Heart left ventricle (tissue), 13 donors: ENCODE measurements at regions not wholly inside any gene's neighbourhood (a gene's known extent, or its start where the extent isn't known, plus 50 kb on each side); places are given as distances from the start of the nearest gene placed in this dataset.

Experiments
- CTCF ChIP-seq, 12 donors: fragments of 200-600 bp; sonication (generic) in 4 of 12; IDR thresholded peaks; one replicate each; pipeline versions ENCODE4 v1.5.0 to v1.8.0; 2018 to 2022; ENCODE audit warnings: antibody characterized with exemption in 12 of 12, mild to moderate bottlenecking in 5 of 12
- POLR2A ChIP-seq, 2 donors: fragments of 450-650 bp; IDR thresholded peaks; one replicate each; pipeline ENCODE4 v1.6.1; 2017; ENCODE audit warnings: antibody characterized with exemption in 2 of 2, mild to moderate bottlenecking in 2 of 2, moderate library complexity in 2 of 2
- donor health status: ischemic (EF 13 %, LVEDD 7.1; RV severe dilation, severe dysfunction).
- donor health status: DM: no; HTN: yes; CAD: no.
- donor health status: DM: no; HTN: no; CAD: no.
- donor health status: ischemic (EF 25% LVEDD 6.9; RV normal size, moderate dysfunction).
- donor health status: ischemic (EF 25% LVEDD 5.7; RV mildly dilated, moderate dysfunction).
- donor health status: ischemic (EF 35%, LVEDD 5.7; RV mildly dilated, moderate dysfunction).
- donor health status: nonischemic (EF 11% LVEDD 7.7; RV severe dilation, severe dysfunction).
- donor health status: DM: yes; HTN: yes; CAD: no.
- donor health status: PGD.
- donor health status: ischemic (EF 29% LVEDD 5.4; RV normal size, mild dysfunction).
- donor health status: nonischemic (EF 23%, LVEDD 6.1; RV moderate dilation, normal function).

GRCh38 chr9:135036861-135037465 lies 50.5 kb upstream of the OLFM1 start:
- TF ChIP-seq CTCF (IDR thresholded peaks at IDR 0.05), result no peak
- no peak for TF ChIP-seq POLR2A (IDR thresholded peaks at IDR 0.05)
